Mesothelial cell of epicardium (in vitro differentiated cells): ENCODE measurements at regions not wholly inside any gene's neighbourhood (a gene's known extent, or its start where the extent isn't known, plus 50 kb on each side); places are given as distances from the start of the nearest gene placed in this dataset.

Experiments used
- DNase-seq, 2 experiments: peaks; one replicate each; pipeline ENCODE4 v3.0.0; 2021; ENCODE audit warnings: low spot score in 2 of 2; ENCODE audit not compliant: unreplicated experiment in 2 of 2
- H3K27ac Mint-ChIP-seq: 2 replicates; pipeline ENCODE4 v1.8.0; 2021; ENCODE audit warnings: mixed read lengths
- H3K27me3 Mint-ChIP-seq: 2 replicates; pipeline ENCODE4 v1.8.0; 2021; ENCODE audit warnings: low read depth, mixed read lengths
- H3K36me3 Mint-ChIP-seq: 2 replicates; pipeline ENCODE4 v1.8.0; 2021; ENCODE audit warnings: mixed read lengths
- H3K4me1 Mint-ChIP-seq: 2 replicates; pipeline ENCODE4 v1.8.0; 2021; ENCODE audit warnings: mixed read lengths
- H3K4me3 Mint-ChIP-seq: 2 replicates; pipeline ENCODE4 v1.8.0; 2021; ENCODE audit warnings: mild to moderate bottlenecking, moderate library complexity, mixed read lengths
- H3K9me3 Mint-ChIP-seq: 2 replicates; pipeline ENCODE4 v1.8.0; 2021; ENCODE audit warnings: mixed read lengths
- CTCF ChIP-seq: fragments of 200-600 bp; sonication (generic); IDR thresholded peaks from one replicate; pipeline ENCODE4 v1.5.0; 2021; ENCODE audit warnings: antibody characterized with exemption; ENCODE audit not compliant: unreplicated experiment

GRCh38 chr15:85847031-85847430 lies 52.3 kb upstream of the KLHL25 start:
- no peak for DNase-seq
- TF ChIP-seq CTCF, result no peak
- H3K27ac Mint-ChIP-seq, result no peak overlapping the region
- H3K4me1 Mint-ChIP-seq, result no peaks in the 10 kb centered on the region
- peaks cover 62% of the 10 kb centered on the region for H3K27me3 Mint-ChIP-seq
- H3K9me3 Mint-ChIP-seq, result peaks cover 9% of the 10 kb centered on the region
- H3K4me3 Mint-ChIP-seq, result no peak overlapping the region
- H3K36me3 Mint-ChIP-seq, result no peaks in the 10 kb centered on the region

- DNase-seq, result no peak
- Mint-ChIP-seq H3K4me1 (no peaks in the 10 kb centered on the region), H3K36me3 (no peaks in the 10 kb centered on the region), H3K4me3 (no peak overlapping the region), H3K27me3 (peaks cover 57% of the 10 kb centered on the region), H3K9me3 (peaks cover 9% of the 10 kb centered on the region), H3K27ac (no peak overlapping the region)
- no peak for TF ChIP-seq CTCF
These were observed 55.2 kb upstream of the KLHL25 start for GRCh38 chr15:85849946-85850345.

- Mint-ChIP-seq H3K9me3 (no peaks in the 10 kb centered on the region), H3K27me3 (peaks cover 54% of the 10 kb centered on the region), H3K4me3 (no peak overlapping the region), H3K36me3 (no peaks in the 10 kb centered on the region), H3K4me1 (no peaks in the 10 kb centered on the region), H3K27ac (no peak overlapping the region)
- TF ChIP-seq CTCF, result no peak
- DNase-seq, result no peak
These were observed 58.2 kb upstream of the KLHL25 start for GRCh38 chr15:85852969-85853368.

GRCh38 chr15:85854345-85855097 lies 59.8 kb upstream of the KLHL25 start:
- no peak overlapping the region for H3K4me3 Mint-ChIP-seq

GRCh38 chr15:85858586-85859375 lies 64.1 kb upstream of the KLHL25 start:
- Mint-ChIP-seq H3K4me3 (peak overlapping the region; percentile 40), H3K27ac (no peak overlapping the region), H3K4me1 (no peaks in the 10 kb centered on the region), H3K9me3 (no peaks in the 10 kb centered on the region), H3K36me3 (no peaks in the 10 kb centered on the region), H3K27me3 (peaks cover 54% of the 10 kb centered on the region)
- peak; percentile 85 for TF ChIP-seq CTCF
- peak; percentile 49 to 72 for DNase-seq

More at GRCh38 chr15:85854345-85855097, 59.8 kb upstream of the KLHL25 start:
- DNase-seq, result no peak
- Mint-ChIP-seq H3K27ac (no peak overlapping the region), H3K36me3 (no peaks in the 10 kb centered on the region), H3K9me3 (no peaks in the 10 kb centered on the region), H3K4me1 (no peaks in the 10 kb centered on the region), H3K27me3 (peaks cover 57% of the 10 kb centered on the region)
- peak; percentile 82 for TF ChIP-seq CTCF
